Keratinocyte (primary cell): ENCODE measurements at regions not wholly inside any gene's neighbourhood (a gene's known extent, or its start where the extent isn't known, plus 50 kb on each side); places are given as distances from the start of the nearest gene placed in this dataset.
"Not testable (repeated sequence)": the region's sequence is repeated elsewhere in the genome, so short reads cannot be mapped to it uniquely, and the experiment has no call there.

Experiments used
- DNase-seq: peaks from one replicate; pipeline ENCODE4 v3.0.0-alpha.2; 2011; ENCODE audit warnings: low read depth, missing footprints, low spot score
- FAIRE-seq: peaks from 2 replicates; lab custom pipeline; 2011; peaks lifted over from hg19 to GRCh38; lab: Jason Lieb, UNC
- H2AFZ ChIP-seq: 2 replicates; pipeline ENCODE4 v1.6.0; 2012; ENCODE audit warnings: low read length, control low read depth, inconsistent platforms; ENCODE audit not compliant: control insufficient read depth
- H3K27ac ChIP-seq: 2 replicates; pipeline ENCODE4 v1.5.1; 2011; ENCODE audit warnings: low read length; ENCODE audit not compliant: control insufficient read depth, insufficient read depth
- H3K27me3 ChIP-seq: 3 replicates; pipeline ENCODE4 v1.6.0; 2011; ENCODE audit warnings: low read length; ENCODE audit not compliant: control insufficient read depth, insufficient read depth; ENCODE audit errors: extremely low read depth
- H3K36me3 ChIP-seq, 2 experiments: 2 replicates in 1 of 2; 3 replicates in 1 of 2; pipeline ENCODE4 v1.5.1; 2011; ENCODE audit warnings: low read length in 2 of 2, mild to moderate bottlenecking in 1 of 2; ENCODE audit not compliant: control insufficient read depth in 2 of 2, insufficient read depth in 2 of 2; ENCODE audit errors: extremely low read depth in 1 of 2
- H3K4me1 ChIP-seq: 3 replicates; pipeline ENCODE4 v1.5.1; 2011; ENCODE audit warnings: low read length; ENCODE audit not compliant: control insufficient read depth, insufficient read depth; ENCODE audit errors: extremely low read depth
- H3K4me2 ChIP-seq: 3 replicates; pipeline ENCODE4 v1.6.0; 2011; ENCODE audit warnings: low read depth, low read length; ENCODE audit not compliant: control insufficient read depth, insufficient read depth; ENCODE audit errors: extremely low read depth
- H3K4me3 ChIP-seq, 3 experiments: fragments of 200-600 bp in 1 of 3; sonication (generic) in 1 of 3; 2 replicates in 2 of 3; 3 replicates in 1 of 3; pipeline ENCODE4 v1.5.1; 2011 to 2016; ENCODE audit warnings: low read length in 3 of 3, mild to moderate bottlenecking in 3 of 3, control low read depth in 2 of 3, inconsistent platforms in 1 of 3, low read depth in 1 of 3, mixed read lengths in 1 of 3, mixed run types in 1 of 3, moderate library complexity in 1 of 3; ENCODE audit not compliant: control insufficient read depth in 2 of 3, insufficient read depth in 2 of 3; ENCODE audit errors: extremely low read depth in 1 of 3
- H3K79me2 ChIP-seq: 2 replicates; pipeline ENCODE4 v1.6.0; 2012; ENCODE audit warnings: low read length; ENCODE audit not compliant: control insufficient read depth, insufficient read depth
- H3K9ac ChIP-seq: 3 replicates; pipeline ENCODE4 v1.6.0; 2011; ENCODE audit warnings: low read length; ENCODE audit not compliant: control insufficient read depth, insufficient read depth; ENCODE audit errors: extremely low read depth
- H3K9me1 ChIP-seq: 3 replicates; pipeline ENCODE4 v1.6.0; 2011; ENCODE audit warnings: low read length; ENCODE audit not compliant: control insufficient read depth, insufficient read depth; ENCODE audit errors: extremely low read depth
- H3K9me3 ChIP-seq: 2 replicates; pipeline ENCODE4 v1.5.1; 2012; ENCODE audit warnings: low read depth, low read length; ENCODE audit not compliant: control insufficient read depth
- H4K20me1 ChIP-seq: 3 replicates; pipeline ENCODE4 v1.6.0; 2011; ENCODE audit warnings: low read length; ENCODE audit not compliant: control insufficient read depth, insufficient read depth; ENCODE audit errors: extremely low read depth
- CTCF ChIP-seq, 3 experiments: IDR thresholded peaks in 1 of 3; conservative IDR thresholded peaks in 1 of 3; optimal IDR thresholded peaks in 1 of 3; 2 replicates in 2 of 3; 3 replicates in 1 of 3; pipeline versions ENCODE3 to v1.5.1; 2011; ENCODE audit warnings: low read length in 3 of 3, mild to moderate bottlenecking in 3 of 3, moderate library complexity in 2 of 3, control low read depth in 1 of 3, inconsistent platforms in 1 of 3; ENCODE audit not compliant: insufficient read depth in 2 of 3; ENCODE audit errors: extremely low read depth in 1 of 3
- EZH2 ChIP-seq: IDR thresholded peaks from one replicate; pipeline ENCODE4 v1.6.1; 2012; ENCODE audit warnings: inconsistent platforms, mild to moderate bottlenecking, low read length, moderate library complexity
- dilution Hi-C: fragments of 300-500 bp; cut with MboI; formaldehyde crosslinking; loops from one replicate; pipeline ENCODE4 v1.7.0; 2020; ENCODE audit warnings: low sequenced_read_pairs; ENCODE audit not compliant: extremely low pct_ligation_motif_present

- DNase-seq, result no peak
- Histone ChIP-seq H3K79me2 (no peaks in the 10 kb centered on the region), H3K9ac (no peak overlapping the region), H3K27me3 (no peaks in the 10 kb centered on the region), H2AFZ (no peak overlapping the region), H3K4me3 (no peak overlapping the region), H3K4me1 (no peaks in the 10 kb centered on the region), H3K4me2 (no peak overlapping the region), H3K36me3 (no peaks in the 10 kb centered on the region), H3K9me1 (no peaks in the 10 kb centered on the region), H4K20me1 (no peaks in the 10 kb centered on the region), H3K27ac (no peak overlapping the region), H3K9me3 (peaks cover 4% of the 10 kb centered on the region)
- no peak for FAIRE-seq
- dilution Hi-C loops, result no loop called here
- no peak for TF ChIP-seq CTCF (optimal IDR thresholded peaks at IDR 0.05 in 1 of 3, IDR thresholded peaks at IDR 0.05 in 1 of 3, conservative IDR thresholded peaks at IDR 0.05 in 1 of 3; ENCODE audit: extremely low read depth in 1 of 3, insufficient read depth in 2 of 3, low read length in 3 of 3)
- no peak for TF ChIP-seq EZH2
Observed at GRCh38 chr22:16131918-16132317, 442.1 kb downstream of the POTEH start.

DNA sequence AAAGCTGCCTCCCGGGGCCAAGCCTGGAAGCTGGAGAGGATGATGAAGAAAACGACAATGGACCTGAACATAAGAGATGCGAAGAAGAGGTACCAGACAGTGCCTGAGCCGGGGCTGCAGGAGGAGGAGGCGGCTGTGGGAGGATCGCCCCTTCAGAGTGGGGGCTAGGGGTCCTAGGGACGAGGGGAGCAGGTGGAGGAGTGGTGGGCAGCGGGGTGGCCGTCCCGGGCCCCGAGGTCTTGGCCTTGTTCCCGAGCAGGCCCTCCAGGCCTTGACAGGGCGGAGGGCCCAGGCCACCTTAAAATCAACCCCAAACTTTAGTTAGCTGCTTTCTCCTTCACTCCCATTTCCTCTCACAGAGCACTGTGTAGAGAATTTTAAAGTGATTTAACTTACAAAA is 442.8 kb downstream of the POTEH start:
- dilution Hi-C loops, H3K27ac ChIP-seq: not testable (repeated sequence)

DNA sequence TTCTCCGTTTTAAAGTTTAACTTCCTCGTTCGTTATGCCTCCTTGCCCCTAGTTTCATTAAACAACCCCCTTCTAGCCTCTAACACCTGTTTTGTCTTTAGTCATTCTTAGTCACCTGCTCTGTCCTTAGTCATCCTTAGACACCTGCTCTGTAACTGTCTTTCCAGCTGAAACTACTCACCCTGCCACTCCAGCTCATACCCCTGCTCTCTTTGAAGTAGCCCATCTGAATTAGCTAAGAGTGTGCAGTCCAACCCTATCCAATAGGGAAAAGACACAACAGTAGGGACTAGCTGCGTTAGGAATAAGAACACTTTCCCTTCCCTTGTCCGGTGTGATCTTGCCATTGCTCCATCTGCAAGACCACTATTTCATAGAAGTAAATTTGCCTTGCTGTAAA is 446.5 kb downstream of the CCT8L2 start:
- H3K9ac ChIP-seq, H3K4me1 ChIP-seq, DNase-seq, H3K27me3 ChIP-seq, H3K79me2 ChIP-seq, H3K4me2 ChIP-seq, H3K27ac ChIP-seq, H3K9me3 ChIP-seq, H4K20me1 ChIP-seq, H2AFZ ChIP-seq, H3K36me3 ChIP-seq, dilution Hi-C loops, FAIRE-seq, H3K4me3 ChIP-seq, H3K9me1 ChIP-seq: not testable (repeated sequence)

More for the DNA sequence above, 442.8 kb downstream of the POTEH start:
- H3K36me3 ChIP-seq, H3K27me3 ChIP-seq, H2AFZ ChIP-seq, H3K4me1 ChIP-seq, H3K9me3 ChIP-seq, DNase-seq, H3K9ac ChIP-seq, H3K79me2 ChIP-seq, FAIRE-seq, H3K9me1 ChIP-seq, H3K4me3 ChIP-seq, H4K20me1 ChIP-seq, H3K4me2 ChIP-seq: not testable (repeated sequence)
